PC-9 (cell line): ENCODE measurements at regions not wholly inside any gene's neighbourhood (a gene's known extent, or its start where the extent isn't known, plus 50 kb on each side); places are given as distances from the start of the nearest gene placed in this dataset.

Experiments
- BruUV-seq: library from RNA; stranded (reverse); fragments of 400-500 nt; replicated peaks from 2 replicates; lab custom pipeline; 2021; lab: Mats Ljungman, UMichigan
- CTCF ChIA-PET: fragments of 300-600 bp; sonication (Branson Sonifier 250); formaldehyde crosslinking; loops from one replicate; lab custom pipeline; 2022; ENCODE audit warnings: antibody characterized with exemption; lab: Charles Lee
- POLR2A ChIA-PET: fragments of 300-600 bp; sonication (Branson Sonifier 250); formaldehyde crosslinking; loops from one replicate; lab custom pipeline; 2022; ENCODE audit warnings: antibody characterized with exemption; ENCODE audit not compliant: unreplicated experiment; lab: Charles Lee
- DNase-seq, 2 experiments: peaks; one replicate each; pipeline versions ENCODE4 v3.0.0 to v3.0.0-alpha.2; 2015 to 2022; ENCODE audit warnings: mixed read lengths in 1 of 2
- H2AFZ ChIP-seq: fragments of 200-600 bp; sonication (generic); 2 replicates; pipeline ENCODE4 v1.8.1; 2017; ENCODE audit warnings: antibody characterized with exemption
- H3F3A ChIP-seq: fragments of 200-600 bp; sonication (generic); 2 replicates; pipeline ENCODE4 v1.8.1; 2017; ENCODE audit warnings: antibody characterized with exemption, mild to moderate bottlenecking, low read depth; ENCODE audit not compliant: insufficient read depth
- H3K27ac ChIP-seq: fragments of 200-600 bp; sonication (generic); 2 replicates; pipeline ENCODE4 v1.6.1; 2016; ENCODE audit warnings: mixed run types
- H3K27me3 ChIP-seq: fragments of 200-600 bp; sonication (generic); 2 replicates; pipeline ENCODE4 v1.6.1; 2016; ENCODE audit warnings: low read depth, mixed run types; ENCODE audit not compliant: insufficient read depth
- H3K36me3 ChIP-seq: fragments of 200-600 bp; sonication (generic); 2 replicates; pipeline ENCODE4 v1.6.1; 2016; ENCODE audit warnings: low read depth, mixed run types
- H3K4me1 ChIP-seq: fragments of 200-600 bp; sonication (generic); replicated peaks from 2 replicates; pipeline ENCODE4 v1.6.1; 2016; ENCODE audit warnings: mixed run types; ENCODE audit not compliant: insufficient read depth
- H3K4me2 ChIP-seq: fragments of 200-600 bp; sonication (generic); 2 replicates; pipeline ENCODE4 v1.6.1; 2017; ENCODE audit warnings: mixed run types
- H3K4me3 ChIP-seq: fragments of 200-600 bp; sonication (generic); 2 replicates; pipeline ENCODE4 v1.6.1; 2016; ENCODE audit warnings: mixed run types
- H3K79me2 ChIP-seq: fragments of 200-600 bp; sonication (generic); 2 replicates; pipeline ENCODE4 v1.6.1; 2017; ENCODE audit warnings: low read depth, mixed run types
- H3K9me2 ChIP-seq: fragments of 200-600 bp; sonication (generic); 2 replicates; pipeline ENCODE4 v1.8.1; 2017; ENCODE audit warnings: mild to moderate bottlenecking; ENCODE audit not compliant: insufficient read depth
- H3K9me3 ChIP-seq: fragments of 200-600 bp; sonication (generic); 2 replicates; pipeline ENCODE4 v1.8.1; 2016; ENCODE audit warnings: low read depth; ENCODE audit not compliant: insufficient read depth
- H4K20me1 ChIP-seq: fragments of 200-600 bp; sonication (generic); 2 replicates; pipeline ENCODE4 v1.8.1; 2017; ENCODE audit not compliant: insufficient read depth
- EZH2 ChIP-seq: fragments of 200-600 bp; sonication (generic); IDR thresholded peaks from 2 replicates; pipeline ENCODE4 v1.8.0; 2017; ENCODE audit warnings: antibody characterized with exemption, low read depth
- intact Hi-C: fragments of 100-400 bp; cut with micrococcal nuclease; formaldehyde crosslinking; loops from one replicate; pipeline ENCODE4 v1.10.0; 2022; ENCODE audit not compliant: unreplicated experiment
- TF ChIP-seq, protein P1 (sequence below): fragments of 200-600 bp; sonication (generic); conservative IDR thresholded peaks from 2 replicates; pipeline ENCODE4 v1.6.1; 2017; ENCODE audit warnings: mixed run types, antibody characterized with exemption, mild to moderate bottlenecking, moderate library complexity

DNA sequence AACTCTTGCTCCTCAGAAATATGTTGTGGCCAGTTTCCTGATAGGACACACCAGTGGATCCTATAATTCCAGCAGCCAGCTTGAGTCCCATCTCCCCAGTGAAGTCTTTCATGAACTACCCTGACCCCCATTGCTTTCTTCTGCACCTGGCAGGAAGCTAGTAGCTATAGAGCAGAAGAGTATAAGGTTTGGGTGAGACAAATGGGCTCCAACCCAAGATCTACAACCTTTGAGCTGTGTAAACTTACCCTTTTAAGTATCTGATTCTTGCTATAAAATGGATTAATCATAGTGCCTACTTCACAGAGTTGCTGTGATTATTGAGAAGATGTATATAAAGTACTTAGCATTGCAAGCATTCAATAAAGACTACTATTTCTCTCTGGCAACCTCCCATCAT, 396.9 kb upstream of the CADM1 start:
- Histone ChIP-seq H3K9me2 (no peaks in the 10 kb centered on the region), H3K4me3 (no peak overlapping the region), H3K36me3 (no peaks in the 10 kb centered on the region), H2AFZ (no peak overlapping the region), H3K27ac (no peak overlapping the region), H3K9me3 (no peaks in the 10 kb centered on the region), H3F3A (no peaks in the 10 kb centered on the region), H3K4me2 (no peak overlapping the region), H3K79me2 (no peaks in the 10 kb centered on the region), H3K27me3 (peaks cover 16% of the 10 kb centered on the region; the same call in 1 of the 2 replicates), H3K4me1 (no peaks in the 10 kb centered on the region), H4K20me1 (no peaks in the 10 kb centered on the region)
- no TSS peak for BruUV-seq
- intact Hi-C loops = no loop called here
- POLR2A ChIA-PET = no interaction called here
- CTCF ChIA-PET = no interaction called here
- no peak for TF ChIP-seq EZH2
- TF ChIP-seq, protein P1, sequence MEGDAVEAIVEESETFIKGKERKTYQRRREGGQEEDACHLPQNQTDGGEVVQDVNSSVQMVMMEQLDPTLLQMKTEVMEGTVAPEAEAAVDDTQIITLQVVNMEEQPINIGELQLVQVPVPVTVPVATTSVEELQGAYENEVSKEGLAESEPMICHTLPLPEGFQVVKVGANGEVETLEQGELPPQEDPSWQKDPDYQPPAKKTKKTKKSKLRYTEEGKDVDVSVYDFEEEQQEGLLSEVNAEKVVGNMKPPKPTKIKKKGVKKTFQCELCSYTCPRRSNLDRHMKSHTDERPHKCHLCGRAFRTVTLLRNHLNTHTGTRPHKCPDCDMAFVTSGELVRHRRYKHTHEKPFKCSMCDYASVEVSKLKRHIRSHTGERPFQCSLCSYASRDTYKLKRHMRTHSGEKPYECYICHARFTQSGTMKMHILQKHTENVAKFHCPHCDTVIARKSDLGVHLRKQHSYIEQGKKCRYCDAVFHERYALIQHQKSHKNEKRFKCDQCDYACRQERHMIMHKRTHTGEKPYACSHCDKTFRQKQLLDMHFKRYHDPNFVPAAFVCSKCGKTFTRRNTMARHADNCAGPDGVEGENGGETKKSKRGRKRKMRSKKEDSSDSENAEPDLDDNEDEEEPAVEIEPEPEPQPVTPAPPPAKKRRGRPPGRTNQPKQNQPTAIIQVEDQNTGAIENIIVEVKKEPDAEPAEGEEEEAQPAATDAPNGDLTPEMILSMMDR = no peak
- DNase-seq = peak in 1 of 2 experiments; percentile 15

DNA sequence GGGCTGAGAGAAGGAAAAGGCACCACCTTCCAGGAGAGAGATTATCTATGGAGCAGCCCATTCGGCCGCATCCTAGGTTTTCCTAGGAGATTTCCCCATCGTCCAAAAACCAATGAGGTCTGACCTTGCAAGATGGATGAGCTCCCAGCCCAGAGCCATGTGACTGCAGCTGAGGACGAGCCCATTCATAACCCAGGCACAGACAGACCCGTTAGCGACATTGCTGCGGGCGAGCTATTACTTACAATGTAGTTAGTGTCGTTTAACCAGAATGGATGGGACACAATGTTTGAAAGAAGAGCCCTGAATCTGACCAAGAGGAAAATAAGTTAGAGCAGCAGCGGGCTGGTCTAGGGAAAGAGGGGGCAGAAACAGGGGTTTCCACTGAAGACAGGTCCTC, 395.9 kb upstream of the CADM1 start:
- no peak for TF ChIP-seq EZH2
- TF ChIP-seq, protein P1 = no peak
- ChIA-PET CTCF (no interaction called here), POLR2A (no interaction called here)
- DNase-seq = no peak
- H3K4me3 ChIP-seq = no peak overlapping the region
- intact Hi-C loops = no loop called here
- H3K27me3 ChIP-seq = peaks cover 7% of the 10 kb centered on the region; the same call in 1 of the 2 replicates
- H3K79me2 ChIP-seq = no peaks in the 10 kb centered on the region
- no peaks in the 10 kb centered on the region for H3K9me2 ChIP-seq
- no peaks in the 10 kb centered on the region for H3K4me1 ChIP-seq
- no peaks in the 10 kb centered on the region for H3K36me3 ChIP-seq
- no peak overlapping the region for H3K27ac ChIP-seq
- no TSS peak for BruUV-seq
- no peak overlapping the region for H2AFZ ChIP-seq
- no peaks in the 10 kb centered on the region for H4K20me1 ChIP-seq
- no peak overlapping the region for H3K4me2 ChIP-seq
- no peaks in the 10 kb centered on the region for H3K9me3 ChIP-seq
- H3F3A ChIP-seq = no peaks in the 10 kb centered on the region

DNA sequence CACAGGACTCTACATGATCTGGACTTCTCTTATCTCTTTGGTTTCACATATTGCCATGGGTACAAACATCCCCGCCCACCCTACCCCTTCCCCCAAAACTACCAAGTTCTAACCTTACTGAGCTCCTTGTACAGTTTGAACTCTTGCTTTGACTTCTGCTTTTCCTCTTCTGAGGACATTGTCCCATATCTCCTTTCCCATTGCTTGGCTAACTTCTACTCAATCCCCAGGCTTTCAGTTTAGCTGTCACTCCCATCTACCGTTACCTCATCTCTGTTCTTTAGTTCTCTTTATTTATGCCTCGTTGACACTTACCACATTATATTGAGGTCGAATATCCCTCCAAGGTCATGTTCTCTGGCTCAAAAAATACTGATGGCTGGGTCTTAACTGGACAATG, 393.5 kb upstream of the CADM1 start:
- H3K36me3 ChIP-seq = no peaks in the 10 kb centered on the region
- ChIA-PET POLR2A (no interaction called here), CTCF (no interaction called here)
- H3K27ac ChIP-seq = no peak overlapping the region
- BruUV-seq = no TSS peak
- TF ChIP-seq, protein P1 = no peak
- TF ChIP-seq EZH2 = no peak
- no peak overlapping the region for H2AFZ ChIP-seq
- no peaks in the 10 kb centered on the region for H3K27me3 ChIP-seq
- H3F3A ChIP-seq = no peaks in the 10 kb centered on the region
- DNase-seq = no peak
- H4K20me1 ChIP-seq = no peaks in the 10 kb centered on the region
- no peaks in the 10 kb centered on the region for H3K9me2 ChIP-seq
- no peaks in the 10 kb centered on the region for H3K4me1 ChIP-seq
- H3K4me3 ChIP-seq = no peak overlapping the region
- H3K79me2 ChIP-seq = no peaks in the 10 kb centered on the region
- H3K4me2 ChIP-seq = no peak overlapping the region
- H3K9me3 ChIP-seq = no peaks in the 10 kb centered on the region
- intact Hi-C loops = no loop called here
